ENCODE measurements at regions not wholly inside any gene's neighbourhood (a gene's known extent, or its start where the extent isn't known, plus 50 kb on each side); places are given as distances from the start of the nearest gene placed in this dataset.

DNA sequence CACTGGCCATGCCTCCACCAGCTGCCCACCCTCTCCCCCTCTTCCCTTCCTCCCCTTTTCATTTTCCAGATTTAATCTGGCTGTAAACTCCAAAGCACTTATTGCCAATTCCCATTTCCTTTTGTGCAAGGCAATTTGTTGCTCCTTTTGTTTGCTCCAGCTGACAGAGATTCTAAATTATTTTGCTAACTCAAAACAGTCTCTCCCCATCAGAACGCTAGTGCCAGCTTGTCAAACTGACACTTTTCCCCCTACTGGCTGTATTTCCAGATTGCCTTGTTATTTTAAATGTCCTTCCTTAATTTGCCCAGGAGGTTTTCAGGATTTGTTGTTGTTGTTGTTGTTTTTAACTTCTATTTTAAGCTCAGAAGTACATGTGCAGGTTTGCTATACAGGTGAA lies 57.0 kb upstream of the PAK1 start (continued):
- TF ChIP-seq, protein P1, sequence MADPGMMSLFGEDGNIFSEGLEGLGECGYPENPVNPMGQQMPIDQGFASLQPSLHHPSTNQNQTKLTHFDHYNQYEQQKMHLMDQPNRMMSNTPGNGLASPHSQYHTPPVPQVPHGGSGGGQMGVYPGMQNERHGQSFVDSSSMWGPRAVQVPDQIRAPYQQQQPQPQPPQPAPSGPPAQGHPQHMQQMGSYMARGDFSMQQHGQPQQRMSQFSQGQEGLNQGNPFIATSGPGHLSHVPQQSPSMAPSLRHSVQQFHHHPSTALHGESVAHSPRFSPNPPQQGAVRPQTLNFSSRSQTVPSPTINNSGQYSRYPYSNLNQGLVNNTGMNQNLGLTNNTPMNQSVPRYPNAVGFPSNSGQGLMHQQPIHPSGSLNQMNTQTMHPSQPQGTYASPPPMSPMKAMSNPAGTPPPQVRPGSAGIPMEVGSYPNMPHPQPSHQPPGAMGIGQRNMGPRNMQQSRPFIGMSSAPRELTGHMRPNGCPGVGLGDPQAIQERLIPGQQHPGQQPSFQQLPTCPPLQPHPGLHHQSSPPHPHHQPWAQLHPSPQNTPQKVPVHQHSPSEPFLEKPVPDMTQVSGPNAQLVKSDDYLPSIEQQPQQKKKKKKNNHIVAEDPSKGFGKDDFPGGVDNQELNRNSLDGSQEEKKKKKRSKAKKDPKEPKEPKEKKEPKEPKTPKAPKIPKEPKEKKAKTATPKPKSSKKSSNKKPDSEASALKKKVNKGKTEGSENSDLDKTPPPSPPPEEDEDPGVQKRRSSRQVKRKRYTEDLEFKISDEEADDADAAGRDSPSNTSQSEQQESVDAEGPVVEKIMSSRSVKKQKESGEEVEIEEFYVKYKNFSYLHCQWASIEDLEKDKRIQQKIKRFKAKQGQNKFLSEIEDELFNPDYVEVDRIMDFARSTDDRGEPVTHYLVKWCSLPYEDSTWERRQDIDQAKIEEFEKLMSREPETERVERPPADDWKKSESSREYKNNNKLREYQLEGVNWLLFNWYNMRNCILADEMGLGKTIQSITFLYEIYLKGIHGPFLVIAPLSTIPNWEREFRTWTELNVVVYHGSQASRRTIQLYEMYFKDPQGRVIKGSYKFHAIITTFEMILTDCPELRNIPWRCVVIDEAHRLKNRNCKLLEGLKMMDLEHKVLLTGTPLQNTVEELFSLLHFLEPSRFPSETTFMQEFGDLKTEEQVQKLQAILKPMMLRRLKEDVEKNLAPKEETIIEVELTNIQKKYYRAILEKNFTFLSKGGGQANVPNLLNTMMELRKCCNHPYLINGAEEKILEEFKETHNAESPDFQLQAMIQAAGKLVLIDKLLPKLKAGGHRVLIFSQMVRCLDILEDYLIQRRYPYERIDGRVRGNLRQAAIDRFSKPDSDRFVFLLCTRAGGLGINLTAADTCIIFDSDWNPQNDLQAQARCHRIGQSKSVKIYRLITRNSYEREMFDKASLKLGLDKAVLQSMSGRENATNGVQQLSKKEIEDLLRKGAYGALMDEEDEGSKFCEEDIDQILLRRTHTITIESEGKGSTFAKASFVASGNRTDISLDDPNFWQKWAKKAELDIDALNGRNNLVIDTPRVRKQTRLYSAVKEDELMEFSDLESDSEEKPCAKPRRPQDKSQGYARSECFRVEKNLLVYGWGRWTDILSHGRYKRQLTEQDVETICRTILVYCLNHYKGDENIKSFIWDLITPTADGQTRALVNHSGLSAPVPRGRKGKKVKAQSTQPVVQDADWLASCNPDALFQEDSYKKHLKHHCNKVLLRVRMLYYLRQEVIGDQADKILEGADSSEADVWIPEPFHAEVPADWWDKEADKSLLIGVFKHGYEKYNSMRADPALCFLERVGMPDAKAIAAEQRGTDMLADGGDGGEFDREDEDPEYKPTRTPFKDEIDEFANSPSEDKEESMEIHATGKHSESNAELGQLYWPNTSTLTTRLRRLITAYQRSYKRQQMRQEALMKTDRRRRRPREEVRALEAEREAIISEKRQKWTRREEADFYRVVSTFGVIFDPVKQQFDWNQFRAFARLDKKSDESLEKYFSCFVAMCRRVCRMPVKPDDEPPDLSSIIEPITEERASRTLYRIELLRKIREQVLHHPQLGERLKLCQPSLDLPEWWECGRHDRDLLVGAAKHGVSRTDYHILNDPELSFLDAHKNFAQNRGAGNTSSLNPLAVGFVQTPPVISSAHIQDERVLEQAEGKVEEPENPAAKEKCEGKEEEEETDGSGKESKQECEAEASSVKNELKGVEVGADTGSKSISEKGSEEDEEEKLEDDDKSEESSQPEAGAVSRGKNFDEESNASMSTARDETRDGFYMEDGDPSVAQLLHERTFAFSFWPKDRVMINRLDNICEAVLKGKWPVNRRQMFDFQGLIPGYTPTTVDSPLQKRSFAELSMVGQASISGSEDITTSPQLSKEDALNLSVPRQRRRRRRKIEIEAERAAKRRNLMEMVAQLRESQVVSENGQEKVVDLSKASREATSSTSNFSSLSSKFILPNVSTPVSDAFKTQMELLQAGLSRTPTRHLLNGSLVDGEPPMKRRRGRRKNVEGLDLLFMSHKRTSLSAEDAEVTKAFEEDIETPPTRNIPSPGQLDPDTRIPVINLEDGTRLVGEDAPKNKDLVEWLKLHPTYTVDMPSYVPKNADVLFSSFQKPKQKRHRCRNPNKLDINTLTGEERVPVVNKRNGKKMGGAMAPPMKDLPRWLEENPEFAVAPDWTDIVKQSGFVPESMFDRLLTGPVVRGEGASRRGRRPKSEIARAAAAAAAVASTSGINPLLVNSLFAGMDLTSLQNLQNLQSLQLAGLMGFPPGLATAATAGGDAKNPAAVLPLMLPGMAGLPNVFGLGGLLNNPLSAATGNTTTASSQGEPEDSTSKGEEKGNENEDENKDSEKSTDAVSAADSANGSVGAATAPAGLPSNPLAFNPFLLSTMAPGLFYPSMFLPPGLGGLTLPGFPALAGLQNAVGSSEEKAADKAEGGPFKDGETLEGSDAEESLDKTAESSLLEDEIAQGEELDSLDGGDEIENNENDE (IDR thresholded peaks at IDR 0.05; ENCODE audit: insufficient replicate concordance, low read length): no peak
- TF ChIP-seq, protein P2, sequence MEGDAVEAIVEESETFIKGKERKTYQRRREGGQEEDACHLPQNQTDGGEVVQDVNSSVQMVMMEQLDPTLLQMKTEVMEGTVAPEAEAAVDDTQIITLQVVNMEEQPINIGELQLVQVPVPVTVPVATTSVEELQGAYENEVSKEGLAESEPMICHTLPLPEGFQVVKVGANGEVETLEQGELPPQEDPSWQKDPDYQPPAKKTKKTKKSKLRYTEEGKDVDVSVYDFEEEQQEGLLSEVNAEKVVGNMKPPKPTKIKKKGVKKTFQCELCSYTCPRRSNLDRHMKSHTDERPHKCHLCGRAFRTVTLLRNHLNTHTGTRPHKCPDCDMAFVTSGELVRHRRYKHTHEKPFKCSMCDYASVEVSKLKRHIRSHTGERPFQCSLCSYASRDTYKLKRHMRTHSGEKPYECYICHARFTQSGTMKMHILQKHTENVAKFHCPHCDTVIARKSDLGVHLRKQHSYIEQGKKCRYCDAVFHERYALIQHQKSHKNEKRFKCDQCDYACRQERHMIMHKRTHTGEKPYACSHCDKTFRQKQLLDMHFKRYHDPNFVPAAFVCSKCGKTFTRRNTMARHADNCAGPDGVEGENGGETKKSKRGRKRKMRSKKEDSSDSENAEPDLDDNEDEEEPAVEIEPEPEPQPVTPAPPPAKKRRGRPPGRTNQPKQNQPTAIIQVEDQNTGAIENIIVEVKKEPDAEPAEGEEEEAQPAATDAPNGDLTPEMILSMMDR (IDR thresholded peaks at IDR 0.05; ENCODE audit: control extremely low read depth in 1 of 3, insufficient read depth in 1 of 3, low read depth in 1 of 3, low read length in 3 of 3): peak in 1 of 3 experiments; percentile 24; a peak in 1 of 4 replicates
- no peak for TF ChIP-seq TCF12 (IDR thresholded peaks at IDR 0.05; ENCODE audit: low read depth, low read length)

Data from H1 (cell line).